Transverse colon (tissue), 4 donors: ENCODE measurements at regions not wholly inside any gene's neighbourhood (a gene's known extent, or its start where the extent isn't known, plus 50 kb on each side); places are given as distances from the start of the nearest gene placed in this dataset.

ENCODE experiments used
- DNase-seq: peaks from one replicate; pipeline ENCODE4 v3.0.0-alpha.2; 2019
- H3K27ac ChIP-seq, 4 donors: fragments of 200-600 bp; sonication (generic); 2 replicates each; pipeline ENCODE4 v1.5.1; 2016 to 2018; ENCODE audit warnings: inconsistent platforms in 4 of 4
- H3K27me3 ChIP-seq: fragments of 200-600 bp; sonication (generic); 2 replicates; pipeline ENCODE4 v1.5.1; 2017; ENCODE audit warnings: inconsistent platforms
- H3K36me3 ChIP-seq, 4 donors: fragments of 200-600 bp; sonication (generic); 2 replicates each; pipeline ENCODE4 v1.5.1; 2017 to 2019; ENCODE audit warnings: inconsistent platforms in 4 of 4
- H3K4me1 ChIP-seq, 4 donors: fragments of 200-600 bp; sonication (generic); 2 replicates each; pipeline ENCODE4 v1.5.1; 2017 to 2020; ENCODE audit warnings: inconsistent platforms in 4 of 4
- H3K4me3 ChIP-seq, 4 donors: fragments of 200-600 bp; sonication (generic); 1 replicate in 1 of 4; 2 replicates in 3 of 4; pipeline versions ENCODE4 v1.5.1 to v1.6.1; 2017 to 2019; ENCODE audit warnings: inconsistent platforms in 4 of 4
- H3K9me3 ChIP-seq, 2 donors: fragments of 200-600 bp; sonication (generic); 2 replicates each; pipeline ENCODE4 v1.5.1; 2017 to 2019; ENCODE audit warnings: inconsistent platforms in 2 of 2
- EP300 ChIP-seq: sonication (generic); formaldehyde crosslinking; IDR thresholded peaks from one replicate; pipeline ENCODE4 v1.6.1; 2017; ENCODE audit warnings: antibody characterized with exemption, low read depth
- POLR2A ChIP-seq: fragments of 450-650 bp; IDR thresholded peaks from one replicate; pipeline ENCODE4 v1.6.1; 2016; ENCODE audit warnings: antibody characterized with exemption, mild to moderate bottlenecking, moderate library complexity
- POLR2AphosphoS5 ChIP-seq, 3 donors: sonication (generic); formaldehyde crosslinking; IDR thresholded peaks; one replicate each; pipeline ENCODE4 v1.6.1; 2016; ENCODE audit warnings: antibody characterized with exemption in 3 of 3
- WGBS, 2 donors: methylation state at CpG; one replicate each; pipeline ENCODE4 v1.1.5; 2018; ENCODE audit warnings: low coverage in 1 of 2; 5-methylcytosine and 5-hydroxymethylcytosine counted together
- in situ Hi-C, 4 donors: fragments of 200-750 bp; cut with MboI; loops; one replicate each; pipeline versions ENCODE4 v1.15.0 to v1.15.1; 2017; ENCODE audit warnings: low sequenced_read_pairs in 3 of 4, low pct_ligation_motif_present in 1 of 4, low pct_unique_long_range_greater_than_20kb in 1 of 4
- intact Hi-C: fragments of 100-400 bp; cut with DNase I; formaldehyde crosslinking; loops from one replicate; pipeline ENCODE4 v1.15.1; 2023; ENCODE audit warnings: low total_unique reads
- TF ChIP-seq, protein P1 (sequence below), 5 experiments: fragments of 200-600 bp in 3 of 5; fragments of 450-650 bp in 2 of 5; sonication (generic) in 3 of 5; IDR thresholded peaks; 1 replicate in 2 of 5; 2 replicates in 3 of 5; pipeline ENCODE4 v1.5.1; 2016 to 2017; ENCODE audit warnings: antibody characterized with exemption in 5 of 5, inconsistent platforms in 3 of 5, mild to moderate bottlenecking in 2 of 5, moderate library complexity in 1 of 5

- Histone ChIP-seq H3K27me3 (no peaks in the 10 kb centered on the region), H3K4me1 (no peaks in the 10 kb centered on the region), H3K36me3 (no peaks in the 10 kb centered on the region), H3K27ac (no peak overlapping the region), H3K9me3 (no peaks in the 10 kb centered on the region), H3K4me3 (no peak overlapping the region)
- 92 to 93% methylated on average over 8 of the region's 8 CpGs for WGBS, 2 donors
- TF ChIP-seq, protein P1, sequence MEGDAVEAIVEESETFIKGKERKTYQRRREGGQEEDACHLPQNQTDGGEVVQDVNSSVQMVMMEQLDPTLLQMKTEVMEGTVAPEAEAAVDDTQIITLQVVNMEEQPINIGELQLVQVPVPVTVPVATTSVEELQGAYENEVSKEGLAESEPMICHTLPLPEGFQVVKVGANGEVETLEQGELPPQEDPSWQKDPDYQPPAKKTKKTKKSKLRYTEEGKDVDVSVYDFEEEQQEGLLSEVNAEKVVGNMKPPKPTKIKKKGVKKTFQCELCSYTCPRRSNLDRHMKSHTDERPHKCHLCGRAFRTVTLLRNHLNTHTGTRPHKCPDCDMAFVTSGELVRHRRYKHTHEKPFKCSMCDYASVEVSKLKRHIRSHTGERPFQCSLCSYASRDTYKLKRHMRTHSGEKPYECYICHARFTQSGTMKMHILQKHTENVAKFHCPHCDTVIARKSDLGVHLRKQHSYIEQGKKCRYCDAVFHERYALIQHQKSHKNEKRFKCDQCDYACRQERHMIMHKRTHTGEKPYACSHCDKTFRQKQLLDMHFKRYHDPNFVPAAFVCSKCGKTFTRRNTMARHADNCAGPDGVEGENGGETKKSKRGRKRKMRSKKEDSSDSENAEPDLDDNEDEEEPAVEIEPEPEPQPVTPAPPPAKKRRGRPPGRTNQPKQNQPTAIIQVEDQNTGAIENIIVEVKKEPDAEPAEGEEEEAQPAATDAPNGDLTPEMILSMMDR (IDR thresholded peaks at IDR 0.05): no peak
- TF ChIP-seq EP300: no peak
- TF ChIP-seq POLR2A: no peak
- TF ChIP-seq POLR2AphosphoS5 (IDR thresholded peaks at IDR 0.05): no peak
- intact Hi-C loops (no loop called here), in situ Hi-C loops (no loop called here)
- no peak for DNase-seq
Measured at GRCh38 chr7:26467104-26467503, 175.4 kb downstream of the SNX10 start.

GRCh38 chr7:26467541-26467940 lies 175.9 kb downstream of the SNX10 start:
- TF ChIP-seq, protein P1 (IDR thresholded peaks at IDR 0.05): no peak
- no peak for TF ChIP-seq POLR2AphosphoS5 (IDR thresholded peaks at IDR 0.05)
- TF ChIP-seq EP300: no peak
- TF ChIP-seq POLR2A: no peak
- intact Hi-C loops (no loop called here), in situ Hi-C loops (no loop called here)
- no peaks in the 10 kb centered on the region for H3K27me3 ChIP-seq
- no peak for DNase-seq
- H3K27ac ChIP-seq: no peak overlapping the region
- no peaks in the 10 kb centered on the region for H3K36me3 ChIP-seq
- WGBS, 2 donors: 78 to 92% methylated on average over 3 of the region's 3 CpGs
- H3K4me1 ChIP-seq: no peaks in the 10 kb centered on the region
- H3K4me3 ChIP-seq: no peak overlapping the region
- H3K9me3 ChIP-seq: no peaks in the 10 kb centered on the region

- H3K27me3 ChIP-seq: no peaks in the 10 kb centered on the region
- in situ Hi-C loops: no loop called here
- no peak for DNase-seq
- H3K4me1 ChIP-seq: no peaks in the 10 kb centered on the region
- intact Hi-C loops: no loop called here
- TF ChIP-seq POLR2AphosphoS5 (IDR thresholded peaks at IDR 0.05): no peak
- no peak for TF ChIP-seq POLR2A
- no peak for TF ChIP-seq EP300
- TF ChIP-seq, protein P1 (IDR thresholded peaks at IDR 0.05): no peak
- no peak overlapping the region for H3K4me3 ChIP-seq
- H3K9me3 ChIP-seq: no peaks in the 10 kb centered on the region
- no peaks in the 10 kb centered on the region for H3K36me3 ChIP-seq
- 60 to 87% methylated on average over 1 to 7 of the region's 7 CpGs for WGBS, 2 donors
- H3K27ac ChIP-seq: no peak overlapping the region
Measured at GRCh38 chr7:26468625-26469024, 177.0 kb downstream of the SNX10 start.

- H3K4me3 ChIP-seq: no peak overlapping the region
- no peaks in the 10 kb centered on the region for H3K4me1 ChIP-seq
- intact Hi-C loops (no loop called here), in situ Hi-C loops (no loop called here)
- DNase-seq: no peak
- 50% methylated on average over 1 of the region's 1 CpG; no CpG with 5 or more reads in 1 of the 2 donors for WGBS, 2 donors
- H3K36me3 ChIP-seq: no peaks in the 10 kb centered on the region
- TF ChIP-seq POLR2A (no peak), POLR2AphosphoS5 (IDR thresholded peaks at IDR 0.05) (no peak), EP300 (no peak)
- TF ChIP-seq, protein P1 (IDR thresholded peaks at IDR 0.05): no peak
- H3K27me3 ChIP-seq: no peaks in the 10 kb centered on the region
- H3K9me3 ChIP-seq: no peaks in the 10 kb centered on the region
- H3K27ac ChIP-seq: no peak overlapping the region
Measured at GRCh38 chr7:26469188-26469587, 177.5 kb downstream of the SNX10 start.
